HEK293T (cell line): ENCODE measurements at regions not wholly inside any gene's neighbourhood (a gene's known extent, or its start where the extent isn't known, plus 50 kb on each side); places are given as distances from the start of the nearest gene placed in this dataset.

Experiments
- CTCF ChIA-PET: fragments of 350-600 bp; formaldehyde crosslinking; extraction: SDS; loops from one replicate; lab custom pipeline; 2021; ENCODE audit warnings: antibody characterized with exemption, inconsistent platforms; lab: Yijun Ruan, JAX
- POLR2A ChIA-PET: fragments of 350-600 bp; formaldehyde crosslinking; extraction: SDS; loops from one replicate; lab custom pipeline; 2020; ENCODE audit warnings: antibody characterized with exemption, inconsistent platforms; lab: Yijun Ruan, JAX
- DNase-seq: peaks from one replicate; pipeline ENCODE4 v3.0.0; 2012; ENCODE audit warnings: mixed read lengths; ENCODE audit errors: extremely low spot score
- ARNT ChIP-seq: fragments of 450-650 bp; IDR thresholded peaks from 2 replicates; pipeline ENCODE4 v1.6.1; 2017; ENCODE audit warnings: mild to moderate bottlenecking
- BHLHE40 ChIP-seq: fragments of 450-650 bp; IDR thresholded peaks from 2 replicates; pipeline ENCODE4 v1.6.1; 2016; ENCODE audit warnings: mild to moderate bottlenecking, moderate library complexity, borderline replicate concordance
- CTBP1 ChIP-seq: fragments of 450-650 bp; IDR thresholded peaks from 2 replicates; pipeline ENCODE4 v1.6.1; 2016; ENCODE audit warnings: borderline replicate concordance
- ELF4 ChIP-seq: fragments of 450-650 bp; IDR thresholded peaks from 2 replicates; pipeline ENCODE4 v1.6.1; 2017; ENCODE audit warnings: antibody characterized with exemption
- FOXA1 ChIP-seq: fragments of 450-650 bp; IDR thresholded peaks from 2 replicates; pipeline ENCODE4 v1.6.1; 2016; ENCODE audit warnings: mild to moderate bottlenecking
- FOXK2 ChIP-seq: fragments of 450-650 bp; IDR thresholded peaks from 2 replicates; pipeline ENCODE4 v1.6.1; 2016; ENCODE audit warnings: mild to moderate bottlenecking
- FOXM1 ChIP-seq: fragments of 450-650 bp; IDR thresholded peaks from 2 replicates; pipeline ENCODE4 v1.6.1; 2017; ENCODE audit warnings: mild to moderate bottlenecking, borderline replicate concordance
- HDGF ChIP-seq: fragments of 450-650 bp; IDR thresholded peaks from 2 replicates; pipeline ENCODE4 v1.6.1; 2017; ENCODE audit warnings: antibody characterized with exemption, borderline replicate concordance
- L3MBTL2 ChIP-seq: fragments of 450-650 bp; conservative IDR thresholded peaks from 2 replicates; pipeline ENCODE4 v1.6.1; 2016; ENCODE audit warnings: mild to moderate bottlenecking
- LEF1 ChIP-seq: fragments of 450-650 bp; IDR thresholded peaks from 2 replicates; pipeline ENCODE4 v1.6.1; 2017; ENCODE audit warnings: mild to moderate bottlenecking, borderline replicate concordance
- NFRKB ChIP-seq: fragments of 450-650 bp; IDR thresholded peaks from 2 replicates; pipeline ENCODE4 v1.6.1; 2016; ENCODE audit warnings: mild to moderate bottlenecking, moderate library complexity
- SP1 ChIP-seq: fragments of 450-650 bp; IDR thresholded peaks from 2 replicates; pipeline ENCODE4 v1.6.1; 2017
- SUZ12 ChIP-seq: fragments of 450-650 bp; IDR thresholded peaks from 2 replicates; pipeline ENCODE4 v1.6.1; 2016; ENCODE audit warnings: mild to moderate bottlenecking
- TARDBP ChIP-seq: fragments of 450-650 bp; IDR thresholded peaks from 2 replicates; pipeline ENCODE4 v1.6.1; 2016
- ZNF384 ChIP-seq: fragments of 450-650 bp; IDR thresholded peaks from 2 replicates; pipeline ENCODE4 v1.6.1; 2016
- TF ChIP-seq, protein P1 (sequence below): fragments of 450-650 bp; IDR thresholded peaks from 2 replicates; pipeline ENCODE4 v1.6.1; 2016

DNA sequence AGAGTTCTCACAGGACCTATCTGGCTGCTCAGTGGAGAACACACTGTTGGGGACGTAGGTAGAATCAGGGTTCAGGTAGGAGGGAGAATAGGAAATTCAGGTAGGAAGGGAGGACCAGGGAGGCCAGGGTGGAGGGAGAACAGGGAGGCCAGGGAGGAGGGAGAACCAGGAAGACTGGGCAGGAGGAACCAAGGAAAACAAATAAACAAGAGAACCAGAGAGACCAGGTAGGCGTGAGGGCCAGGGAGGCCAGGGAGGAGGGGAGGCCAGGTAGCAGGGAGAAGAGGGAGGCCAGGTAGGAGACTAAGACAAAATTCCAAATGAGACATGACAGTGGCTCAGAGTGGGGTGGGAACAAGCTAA is 337.6 kb downstream of the EIPR1 start:
- TF ChIP-seq LEF1 (no peak), ARNT (no peak), L3MBTL2 (no peak), BHLHE40 (no peak), ELF4 (no peak), SP1 (no peak), FOXA1 (no peak), TARDBP (no peak), ZNF384 (no peak), FOXM1 (no peak)
- ChIA-PET CTCF (no interaction called here), POLR2A (no interaction called here)
- no peak for DNase-seq

DNA sequence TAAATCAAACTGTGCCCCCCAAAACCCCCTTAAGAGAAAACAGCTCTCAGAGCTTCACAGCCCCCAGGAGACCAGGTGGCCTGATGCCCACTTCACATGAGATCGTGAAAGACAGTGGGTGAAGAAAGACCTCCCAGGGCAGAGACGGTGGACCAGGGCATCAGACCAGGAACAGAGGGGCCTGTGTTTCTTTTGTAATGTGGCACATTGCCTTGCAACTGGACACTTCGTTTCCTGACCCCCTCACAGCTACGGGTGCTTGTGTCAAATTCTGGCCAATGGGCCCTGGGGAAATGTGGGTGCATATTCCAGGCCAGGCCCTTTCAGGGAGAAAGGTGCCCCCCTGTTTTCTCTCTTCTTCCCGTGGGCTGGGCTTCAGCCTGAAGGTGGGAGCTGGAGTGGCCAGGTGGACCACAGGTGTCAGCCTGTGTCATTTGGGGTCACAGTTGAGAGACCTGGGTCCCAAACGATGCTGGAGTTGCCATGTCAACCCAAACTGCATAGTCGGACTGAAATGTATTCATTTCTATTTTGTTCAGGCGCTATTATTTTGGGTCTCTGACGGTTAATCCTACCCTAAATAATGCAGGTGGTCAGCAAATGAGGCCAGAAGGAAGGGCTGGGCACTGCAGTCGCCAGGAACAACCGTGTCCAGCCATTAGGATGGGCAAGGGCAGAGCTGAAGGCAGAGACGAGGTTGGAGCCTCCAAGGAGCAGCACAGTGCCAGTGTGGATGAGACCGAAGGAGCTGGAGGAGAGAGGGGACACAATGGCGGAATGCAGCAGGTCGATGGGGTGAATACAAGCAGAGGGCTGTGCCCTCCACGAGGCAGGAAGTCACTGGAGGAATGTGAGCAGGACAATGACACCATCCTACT is 338.2 kb downstream of the EIPR1 start:
- POLR2A ChIA-PET: no interaction called here
- CTCF ChIA-PET: no interaction called here
- DNase-seq: no peak
- TF ChIP-seq FOXK2 (no peak), SUZ12 (no peak), ZNF384 (no peak), SP1 (no peak), CTBP1 (no peak), ELF4 (no peak), ARNT (no peak), BHLHE40 (no peak), HDGF (no peak), FOXM1 (no peak), LEF1 (no peak), NFRKB (no peak), FOXA1 (no peak), TARDBP (no peak), L3MBTL2 (no peak)
- TF ChIP-seq, protein P1, sequence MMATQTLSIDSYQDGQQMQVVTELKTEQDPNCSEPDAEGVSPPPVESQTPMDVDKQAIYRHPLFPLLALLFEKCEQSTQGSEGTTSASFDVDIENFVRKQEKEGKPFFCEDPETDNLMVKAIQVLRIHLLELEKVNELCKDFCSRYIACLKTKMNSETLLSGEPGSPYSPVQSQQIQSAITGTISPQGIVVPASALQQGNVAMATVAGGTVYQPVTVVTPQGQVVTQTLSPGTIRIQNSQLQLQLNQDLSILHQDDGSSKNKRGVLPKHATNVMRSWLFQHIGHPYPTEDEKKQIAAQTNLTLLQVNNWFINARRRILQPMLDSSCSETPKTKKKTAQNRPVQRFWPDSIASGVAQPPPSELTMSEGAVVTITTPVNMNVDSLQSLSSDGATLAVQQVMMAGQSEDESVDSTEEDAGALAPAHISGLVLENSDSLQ: no peak

DNA sequence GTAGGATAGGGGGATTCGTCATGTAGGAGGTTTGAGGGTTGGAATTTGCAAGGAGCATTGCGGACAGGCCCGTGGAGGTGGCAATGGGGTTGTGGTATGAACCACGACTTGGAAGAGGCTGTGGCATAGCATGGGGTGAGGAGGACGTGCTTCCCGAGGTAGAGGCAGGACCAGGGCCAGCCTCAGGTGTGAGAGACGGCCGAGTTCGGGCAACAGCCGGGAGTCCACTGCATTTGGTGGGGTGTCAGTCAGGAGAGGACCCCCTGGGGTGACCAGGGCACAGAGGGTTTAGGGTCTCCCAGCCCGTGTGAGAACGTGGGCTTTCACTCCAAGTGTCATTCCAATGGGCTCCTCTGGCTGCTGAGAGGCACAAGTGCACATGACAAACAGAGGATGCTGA is 339.0 kb downstream of the EIPR1 start:
- TF ChIP-seq FOXA1 (no peak), HDGF (no peak), TARDBP (no peak), L3MBTL2 (no peak), ARNT (no peak), LEF1 (no peak), ELF4 (no peak), FOXM1 (no peak), SP1 (no peak), BHLHE40 (no peak), CTBP1 (no peak), SUZ12 (no peak), FOXK2 (no peak)
- TF ChIP-seq, protein P1: no peak
- DNase-seq: no peak
- ChIA-PET CTCF (no interaction called here), POLR2A (no interaction called here)

DNA sequence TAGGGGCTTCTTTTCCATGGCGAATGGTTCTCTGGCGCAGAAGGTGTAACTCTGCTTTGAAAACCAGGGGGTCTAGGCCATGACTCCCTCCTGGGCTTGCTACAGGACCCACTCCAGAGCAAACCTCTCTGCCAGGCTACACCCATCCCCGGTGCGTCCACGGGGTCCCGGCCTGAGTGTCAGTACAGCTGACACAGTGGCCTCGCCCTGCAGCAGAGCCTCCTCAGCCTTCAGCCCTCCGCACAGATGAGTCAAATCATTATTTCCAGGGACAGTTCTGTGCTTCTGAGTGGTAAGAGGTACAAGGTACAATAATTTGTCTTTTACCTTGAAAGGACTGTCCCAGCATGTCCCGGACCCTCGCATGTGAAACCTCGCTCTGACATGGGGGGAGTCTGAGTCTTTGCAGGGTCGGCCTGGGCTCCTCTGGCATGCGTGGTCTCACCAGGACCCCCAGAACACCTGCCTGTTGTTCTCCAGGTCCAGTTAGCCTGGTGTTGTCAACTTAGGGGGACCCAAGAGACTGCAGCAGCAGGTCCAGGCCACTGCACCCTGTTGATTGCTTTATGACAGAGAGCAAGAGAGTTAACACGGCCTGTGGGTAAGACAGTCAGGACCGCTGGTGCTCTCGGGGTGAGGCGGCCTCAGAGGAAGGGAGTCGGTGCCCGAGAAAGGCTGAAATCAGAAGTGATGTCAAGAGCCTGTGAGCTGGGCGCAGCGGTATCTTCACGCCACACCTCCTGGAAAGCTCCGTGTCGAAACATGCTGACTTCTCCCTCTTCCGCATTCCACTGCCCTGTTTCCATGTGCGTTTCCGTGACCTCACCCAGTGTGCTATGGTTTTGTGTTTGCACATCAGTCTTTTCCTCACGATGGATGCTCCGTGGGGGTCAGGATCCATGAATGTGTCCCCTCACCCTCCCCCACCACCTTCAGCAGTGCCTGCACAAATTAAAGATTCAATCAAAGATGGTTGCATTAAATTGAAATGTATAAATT is 340.1 kb downstream of the EIPR1 start:
- CTCF ChIA-PET: no interaction called here
- POLR2A ChIA-PET: no interaction called here
- TF ChIP-seq FOXA1: no peak
- no peak for TF ChIP-seq ARNT
- no peak for TF ChIP-seq LEF1
- no peak for TF ChIP-seq CTBP1
- TF ChIP-seq TARDBP: no peak
- TF ChIP-seq ELF4: no peak
- TF ChIP-seq FOXM1: no peak
- TF ChIP-seq BHLHE40: no peak
- TF ChIP-seq HDGF: no peak
- no peak for TF ChIP-seq L3MBTL2
- TF ChIP-seq, protein P1: no peak
- TF ChIP-seq FOXK2: no peak
- TF ChIP-seq SP1: no peak
- TF ChIP-seq SUZ12: no peak
- DNase-seq: no peak

DNA sequence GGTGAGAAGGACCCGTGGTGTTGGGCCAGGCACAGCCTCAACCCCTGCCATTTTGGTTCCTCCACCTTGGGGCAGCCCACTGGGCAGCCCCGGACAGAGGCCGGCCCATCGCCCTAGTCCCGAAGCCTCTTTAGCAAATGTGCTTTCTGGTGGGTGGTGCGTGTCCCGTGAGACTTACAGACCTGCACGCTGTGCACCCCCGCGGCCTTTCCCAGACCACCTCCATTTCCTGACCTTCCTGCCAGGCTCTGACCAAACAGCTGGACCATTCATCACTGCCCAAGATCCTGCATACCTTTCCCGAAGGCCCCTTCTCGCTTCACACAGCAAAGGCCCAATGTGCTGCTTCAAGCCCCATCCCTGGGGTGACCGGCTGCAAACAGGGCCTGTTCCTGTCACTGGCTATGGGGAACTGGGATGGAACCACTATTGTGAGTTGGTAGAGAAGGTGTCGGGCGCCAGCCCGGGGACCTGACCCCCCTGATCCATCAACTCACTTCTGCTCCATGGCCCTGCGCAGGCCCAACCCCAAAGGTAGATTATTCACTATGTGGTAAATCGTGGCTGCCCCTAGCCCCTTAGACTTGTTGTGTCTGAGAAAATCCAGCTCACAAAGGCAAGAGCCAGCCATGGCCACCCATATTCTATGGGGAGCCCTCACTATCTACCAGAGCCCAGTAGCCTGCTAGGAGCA is 341.0 kb downstream of the EIPR1 start:
- DNase-seq: no peak
- POLR2A ChIA-PET: no interaction called here
- TF ChIP-seq HDGF (no peak), SUZ12 (no peak), FOXK2 (no peak), ARNT (no peak), SP1 (no peak), NFRKB (no peak), CTBP1 (no peak), ZNF384 (no peak), TARDBP (no peak), FOXM1 (no peak), BHLHE40 (no peak), ELF4 (no peak), FOXA1 (no peak), LEF1 (no peak), L3MBTL2 (no peak)
- TF ChIP-seq, protein P1: no peak
- CTCF ChIA-PET: no interaction called here
